ENCODE measurements at regions not wholly inside any gene's neighbourhood (a gene's known extent, or its start where the extent isn't known, plus 50 kb on each side); places are given as distances from the start of the nearest gene placed in this dataset.

GRCh38 chr2:64852771-64853241 lies 136.4 kb upstream of the SLC1A4 start:
- TF ChIP-seq, protein P1, sequence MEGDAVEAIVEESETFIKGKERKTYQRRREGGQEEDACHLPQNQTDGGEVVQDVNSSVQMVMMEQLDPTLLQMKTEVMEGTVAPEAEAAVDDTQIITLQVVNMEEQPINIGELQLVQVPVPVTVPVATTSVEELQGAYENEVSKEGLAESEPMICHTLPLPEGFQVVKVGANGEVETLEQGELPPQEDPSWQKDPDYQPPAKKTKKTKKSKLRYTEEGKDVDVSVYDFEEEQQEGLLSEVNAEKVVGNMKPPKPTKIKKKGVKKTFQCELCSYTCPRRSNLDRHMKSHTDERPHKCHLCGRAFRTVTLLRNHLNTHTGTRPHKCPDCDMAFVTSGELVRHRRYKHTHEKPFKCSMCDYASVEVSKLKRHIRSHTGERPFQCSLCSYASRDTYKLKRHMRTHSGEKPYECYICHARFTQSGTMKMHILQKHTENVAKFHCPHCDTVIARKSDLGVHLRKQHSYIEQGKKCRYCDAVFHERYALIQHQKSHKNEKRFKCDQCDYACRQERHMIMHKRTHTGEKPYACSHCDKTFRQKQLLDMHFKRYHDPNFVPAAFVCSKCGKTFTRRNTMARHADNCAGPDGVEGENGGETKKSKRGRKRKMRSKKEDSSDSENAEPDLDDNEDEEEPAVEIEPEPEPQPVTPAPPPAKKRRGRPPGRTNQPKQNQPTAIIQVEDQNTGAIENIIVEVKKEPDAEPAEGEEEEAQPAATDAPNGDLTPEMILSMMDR (IDR thresholded peaks at IDR 0.05) = no peak
- no peak for TF ChIP-seq EP300 (IDR thresholded peaks at IDR 0.05)
- TF ChIP-seq POLR2AphosphoS5 (IDR thresholded peaks at IDR 0.05) = no peak
